Neural progenitor cell (in vitro differentiated cells): ENCODE measurements at regions not wholly inside any gene's neighbourhood (a gene's known extent, or its start where the extent isn't known, plus 50 kb on each side); places are given as distances from the start of the nearest gene placed in this dataset.

ENCODE experiments used
- EZH2phosphoT487 ChIP-seq: fragments of 200-600 bp; sonication (generic); IDR thresholded peaks from 2 replicates; pipeline ENCODE4 v1.6.1; 2017; ENCODE audit warnings: antibody characterized with exemption
- TF ChIP-seq, protein P1 (sequence below): fragments of 200-600 bp; sonication (generic); IDR thresholded peaks from 2 replicates; pipeline ENCODE4 v1.5.1; 2017; ENCODE audit warnings: antibody characterized with exemption, mild to moderate bottlenecking

DNA sequence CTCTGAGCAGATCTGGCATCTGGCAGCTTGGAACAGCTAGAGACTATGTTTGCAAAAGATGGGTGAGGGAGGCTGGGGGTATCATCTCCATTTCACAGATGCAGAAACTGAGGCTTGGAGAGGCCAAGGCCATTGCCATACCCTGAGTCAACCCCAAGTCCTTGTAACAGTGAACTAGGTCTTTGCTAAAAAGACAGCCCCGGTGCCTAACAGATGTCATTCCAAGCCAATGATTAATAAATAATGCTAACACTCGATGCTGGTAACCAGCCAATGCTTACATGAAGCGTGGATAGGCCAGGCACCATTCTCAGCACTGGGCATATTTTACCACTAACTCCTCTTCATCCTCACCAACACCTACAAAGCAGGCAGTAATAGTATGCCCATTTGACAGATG is 164.0 kb downstream of the MN1 start:
- TF ChIP-seq, protein P1, sequence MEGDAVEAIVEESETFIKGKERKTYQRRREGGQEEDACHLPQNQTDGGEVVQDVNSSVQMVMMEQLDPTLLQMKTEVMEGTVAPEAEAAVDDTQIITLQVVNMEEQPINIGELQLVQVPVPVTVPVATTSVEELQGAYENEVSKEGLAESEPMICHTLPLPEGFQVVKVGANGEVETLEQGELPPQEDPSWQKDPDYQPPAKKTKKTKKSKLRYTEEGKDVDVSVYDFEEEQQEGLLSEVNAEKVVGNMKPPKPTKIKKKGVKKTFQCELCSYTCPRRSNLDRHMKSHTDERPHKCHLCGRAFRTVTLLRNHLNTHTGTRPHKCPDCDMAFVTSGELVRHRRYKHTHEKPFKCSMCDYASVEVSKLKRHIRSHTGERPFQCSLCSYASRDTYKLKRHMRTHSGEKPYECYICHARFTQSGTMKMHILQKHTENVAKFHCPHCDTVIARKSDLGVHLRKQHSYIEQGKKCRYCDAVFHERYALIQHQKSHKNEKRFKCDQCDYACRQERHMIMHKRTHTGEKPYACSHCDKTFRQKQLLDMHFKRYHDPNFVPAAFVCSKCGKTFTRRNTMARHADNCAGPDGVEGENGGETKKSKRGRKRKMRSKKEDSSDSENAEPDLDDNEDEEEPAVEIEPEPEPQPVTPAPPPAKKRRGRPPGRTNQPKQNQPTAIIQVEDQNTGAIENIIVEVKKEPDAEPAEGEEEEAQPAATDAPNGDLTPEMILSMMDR = no peak
- no peak for TF ChIP-seq EZH2phosphoT487
